Heart right ventricle (tissue), 16 donors: ENCODE measurements at regions not wholly inside any gene's neighbourhood (a gene's known extent, or its start where the extent isn't known, plus 50 kb on each side); places are given as distances from the start of the nearest gene placed in this dataset.
A peak's percentile ranks its signal among the peaks of the same experiment; 100 is the strongest.

ENCODE experiments used
- ATAC-seq, 8 donors: fragments of 200-7000 bp; cut with Tn5 transposase; one replicate each; pipeline ENCODE4 v1.9.1; 2020; ENCODE audit warnings: mild to moderate bottlenecking in 8 of 8, moderate library complexity in 8 of 8, moderate number of reproducible peaks in 1 of 8
- DNase-seq, 2 donors: peaks; one replicate each; pipeline ENCODE4 v3.0.0-alpha.2; 2020
- H3K27ac ChIP-seq, 10 donors: fragments of 200-600 bp; sonication (generic) in 2 of 10; one replicate each; pipeline versions ENCODE4 v1.5.0 to v1.8.0; 2020 to 2022; ENCODE audit warnings: mild to moderate bottlenecking in 3 of 10
- H3K27me3 ChIP-seq, 7 donors: fragments of 200-600 bp; one replicate each; pipeline ENCODE4 v1.8.0; 2021 to 2022; ENCODE audit warnings: mild to moderate bottlenecking in 2 of 7
- H3K36me3 ChIP-seq, 9 donors: fragments of 200-600 bp; sonication (generic) in 1 of 9; one replicate each; pipeline versions ENCODE4 v1.5.0 to v1.8.0; 2020 to 2022; ENCODE audit warnings: mild to moderate bottlenecking in 2 of 9
- H3K4me1 ChIP-seq, 9 donors: fragments of 200-600 bp; sonication (generic) in 1 of 9; one replicate each; pipeline versions ENCODE4 v1.5.0 to v1.8.0; 2020 to 2022; ENCODE audit warnings: mild to moderate bottlenecking in 4 of 9
- H3K4me3 ChIP-seq, 10 donors: fragments of 200-600 bp; sonication (generic) in 2 of 10; one replicate each; pipeline versions ENCODE4 v1.5.0 to v1.8.0; 2020 to 2022; ENCODE audit warnings: mild to moderate bottlenecking in 7 of 10, moderate library complexity in 2 of 10
- H3K9me3 ChIP-seq, 11 donors: fragments of 200-600 bp in 10 of 11; sonication (generic) in 2 of 11; one replicate each; pipeline versions ENCODE4 v1.5.0 to v1.8.0; 2013 to 2022; ENCODE audit warnings: mild to moderate bottlenecking in 2 of 11, control low read depth in 1 of 11, moderate library complexity in 1 of 11
- WGBS, 2 donors: extraction: QIAGEN DNeasy Blood & Tissue Kit; methylation state at CpG; one replicate each; pipeline ENCODE4 v1.1.7; 2013; ENCODE audit warnings: inconsistent platforms in 1 of 2; 5-methylcytosine and 5-hydroxymethylcytosine counted together
- intact Hi-C, 10 donors: fragments of 100-400 bp; cut with DNase I; formaldehyde crosslinking; loops; one replicate each; pipeline versions ENCODE4 v1.11.1 to v1.14.2; 2022
- TF ChIP-seq, protein P1 (sequence below), 9 donors: fragments of 200-600 bp; sonication (generic) in 2 of 9; IDR thresholded peaks; one replicate each; pipeline versions ENCODE4 v1.5.0 to v1.8.0; 2021 to 2022; ENCODE audit warnings: antibody characterized with exemption in 9 of 9, mild to moderate bottlenecking in 5 of 9, moderate library complexity in 1 of 9
- donor health status: Arrhythmogenic right ventricular cardiomyopathy.
- donor health status: ischemic (EF 13 %, LVEDD 7.1; RV severe dilation, severe dysfunction).
- donor health status: healthy with polysubstance abuse.
- donor health status: DM: no; HTN: yes; CAD: no.
- donor health status: DM: no; HTN: no; CAD: no.
- donor health status: ischemic (EF 25% LVEDD 6.9; RV normal size, moderate dysfunction).
- donor health status: ischemic (EF 25% LVEDD 5.7; RV mildly dilated, moderate dysfunction).
- donor health status: healthy.
- donor health status: DM: yes; HTN: yes; CAD: no.
- donor health status: Ischemic cardiomyopathy.
- donor health status: ischemic (EF 35%, LVEDD 5.7; RV mildly dilated, moderate dysfunction).
- donor health status: nonischemic (EF 11% LVEDD 7.7; RV severe dilation, severe dysfunction).
- donor health status: DM: yes; HTN: yes; CAD: no.
- donor health status: PGD.
- donor health status: ischemic (EF 29% LVEDD 5.4; RV normal size, mild dysfunction).
- donor health status: nonischemic (EF 23%, LVEDD 6.1; RV moderate dilation, normal function).

DNA sequence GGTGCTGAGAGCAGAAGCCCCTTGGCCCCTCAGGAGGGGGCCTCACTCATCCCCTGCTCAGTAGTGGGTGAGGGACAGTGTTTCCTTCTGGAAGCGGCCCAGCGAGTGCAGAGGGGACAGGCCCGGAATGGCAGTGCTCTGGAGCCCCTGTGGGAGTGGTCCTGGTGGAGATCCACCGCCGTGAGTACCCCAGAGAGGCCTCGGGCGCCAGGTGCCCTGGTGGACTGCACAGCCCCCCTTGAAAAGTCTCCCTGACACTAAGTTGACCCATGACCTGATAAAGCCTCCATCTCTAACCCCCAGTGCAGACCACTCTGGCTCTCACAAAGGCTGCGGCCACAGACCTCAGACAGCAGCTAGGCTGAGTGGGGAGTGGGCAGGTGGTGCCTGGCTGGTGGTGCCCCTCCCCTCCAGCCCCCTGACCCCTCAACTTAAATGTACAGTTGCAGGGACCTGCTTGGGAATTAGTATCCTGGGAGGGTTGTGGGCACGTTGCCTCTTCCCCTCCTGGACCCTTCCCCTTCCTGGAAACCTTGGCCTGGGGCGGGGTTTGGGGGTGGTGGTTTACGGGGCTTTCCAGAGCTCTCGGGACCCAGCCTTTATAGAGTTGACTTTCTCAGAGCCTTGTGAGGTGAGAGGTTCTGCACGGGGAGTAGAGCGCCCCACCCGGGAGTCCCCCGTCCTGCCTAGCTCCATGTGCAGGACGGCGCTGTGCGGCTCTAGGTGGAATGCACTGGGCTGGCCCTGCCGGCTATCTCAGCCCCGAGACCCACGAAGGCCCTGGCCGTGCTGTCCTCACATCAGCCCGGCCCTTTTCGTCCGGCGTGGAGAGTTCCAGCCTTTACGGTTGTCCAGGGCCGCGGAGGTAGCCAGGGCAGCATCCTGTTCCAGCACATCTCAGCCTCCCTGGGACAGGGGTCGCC lies 62.7 kb downstream of the RTP5 start:
- Histone ChIP-seq H3K9me3 (peaks cover 0 to 5% (median 0%) of the 10 kb centered on the region in 11 donors), H3K36me3 (no peaks in the 10 kb centered on the region), H3K27me3 (peaks cover 0 to 39% (median 4%) of the 10 kb centered on the region in 7 donors), H3K4me3 (no peak overlapping the region), H3K27ac (no peak overlapping the region), H3K4me1 (peaks cover 0 to 7% (median 0%) of the 10 kb centered on the region in 9 donors)
- DNase-seq, result no peak
- ATAC-seq, result peak in 3 of 8 donors; percentile 20 to 55 (median 22)
- intact Hi-C loops, result no loop called here
- 92 to 93% methylated on average over 31 of the region's 31 CpGs for WGBS, 2 donors
- TF ChIP-seq, protein P1, sequence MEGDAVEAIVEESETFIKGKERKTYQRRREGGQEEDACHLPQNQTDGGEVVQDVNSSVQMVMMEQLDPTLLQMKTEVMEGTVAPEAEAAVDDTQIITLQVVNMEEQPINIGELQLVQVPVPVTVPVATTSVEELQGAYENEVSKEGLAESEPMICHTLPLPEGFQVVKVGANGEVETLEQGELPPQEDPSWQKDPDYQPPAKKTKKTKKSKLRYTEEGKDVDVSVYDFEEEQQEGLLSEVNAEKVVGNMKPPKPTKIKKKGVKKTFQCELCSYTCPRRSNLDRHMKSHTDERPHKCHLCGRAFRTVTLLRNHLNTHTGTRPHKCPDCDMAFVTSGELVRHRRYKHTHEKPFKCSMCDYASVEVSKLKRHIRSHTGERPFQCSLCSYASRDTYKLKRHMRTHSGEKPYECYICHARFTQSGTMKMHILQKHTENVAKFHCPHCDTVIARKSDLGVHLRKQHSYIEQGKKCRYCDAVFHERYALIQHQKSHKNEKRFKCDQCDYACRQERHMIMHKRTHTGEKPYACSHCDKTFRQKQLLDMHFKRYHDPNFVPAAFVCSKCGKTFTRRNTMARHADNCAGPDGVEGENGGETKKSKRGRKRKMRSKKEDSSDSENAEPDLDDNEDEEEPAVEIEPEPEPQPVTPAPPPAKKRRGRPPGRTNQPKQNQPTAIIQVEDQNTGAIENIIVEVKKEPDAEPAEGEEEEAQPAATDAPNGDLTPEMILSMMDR (IDR thresholded peaks at IDR 0.05), result no peak

- no peak overlapping the region for H3K4me3 ChIP-seq
- H3K9me3 ChIP-seq, result peaks cover 0 to 5% (median 0%) of the 10 kb centered on the region in 11 donors
- peaks cover 0 to 41% (median 4%) of the 10 kb centered on the region in 7 donors for H3K27me3 ChIP-seq
- TF ChIP-seq, protein P1 (IDR thresholded peaks at IDR 0.05), result no peak
- DNase-seq (no peak), ATAC-seq (peak in 2 of 8 donors; percentile 20 to 28)
- intact Hi-C loops, result no loop called here
- peaks cover 0 to 7% (median 0%) of the 10 kb centered on the region in 9 donors for H3K4me1 ChIP-seq
- H3K27ac ChIP-seq, result no peak overlapping the region
- H3K36me3 ChIP-seq, result no peaks in the 10 kb centered on the region
- WGBS, 2 donors, result 83 to 85% methylated on average over 9 of the region's 9 CpGs
Observed at GRCh38 chr2:241932899-241933178, 63.3 kb downstream of the RTP5 start.

- peak in 3 of 8 donors; percentile 26 to 32 (median 31) for ATAC-seq
- H3K4me3 ChIP-seq, result no peak overlapping the region
- peaks cover 0 to 41% (median 4%) of the 10 kb centered on the region in 7 donors for H3K27me3 ChIP-seq
- intact Hi-C loops, result no loop called here
- 53 to 54% methylated on average over 11 of the region's 11 CpGs for WGBS, 2 donors
- peaks cover 0 to 5% (median 0%) of the 10 kb centered on the region in 11 donors for H3K9me3 ChIP-seq
- no peak overlapping the region for H3K27ac ChIP-seq
- no peaks in the 10 kb centered on the region for H3K36me3 ChIP-seq
- no peak for DNase-seq
- TF ChIP-seq, protein P1 (IDR thresholded peaks at IDR 0.05), result no peak
- H3K4me1 ChIP-seq, result peaks cover 0 to 7% (median 0%) of the 10 kb centered on the region in 9 donors
Observed at GRCh38 chr2:241933179-241933911, 63.8 kb downstream of the RTP5 start.

DNA sequence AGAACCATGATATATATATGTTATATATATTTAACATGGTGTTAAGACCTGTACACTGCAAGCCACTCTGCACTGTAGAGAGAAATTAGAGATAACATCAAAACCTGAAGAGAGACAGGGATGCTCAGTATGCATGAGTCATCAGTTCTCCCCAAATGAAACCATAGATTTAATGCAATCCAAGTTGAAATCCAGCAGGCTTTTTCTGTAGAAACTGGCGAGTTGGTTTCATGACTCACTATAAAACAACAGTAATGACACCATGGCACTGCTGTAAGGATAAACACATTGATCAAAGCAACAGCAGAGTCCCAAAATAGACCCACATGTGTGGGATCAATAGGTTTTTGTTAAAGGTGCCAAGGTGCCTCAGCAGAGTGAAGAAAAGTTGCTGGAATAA lies 65.8 kb downstream of the RTP5 start:
- H3K36me3 ChIP-seq, result no peaks in the 10 kb centered on the region
- H3K4me1 ChIP-seq, result peaks cover 0 to 7% (median 0%) of the 10 kb centered on the region in 9 donors
- H3K27me3 ChIP-seq, result peaks cover 0 to 35% (median 4%) of the 10 kb centered on the region in 7 donors
- H3K4me3 ChIP-seq, result no peak overlapping the region
- intact Hi-C loops, result no loop called here
- ATAC-seq, result no peak
- H3K27ac ChIP-seq, result no peak overlapping the region
- peaks cover 0 to 5% (median 0%) of the 10 kb centered on the region in 11 donors for H3K9me3 ChIP-seq
- TF ChIP-seq, protein P1 (IDR thresholded peaks at IDR 0.05), result no peak
- 99 to 100% methylated on average over 1 of the region's 1 CpG for WGBS, 2 donors
- no peak for DNase-seq
